ENCODE measurements at regions not wholly inside any gene's neighbourhood (a gene's known extent, or its start where the extent isn't known, plus 50 kb on each side); places are given as distances from the start of the nearest gene placed in this dataset.

GRCh38 chr15:93982226-93982727 lies 249.1 kb upstream of the MCTP2 start:
- ATAC-seq = no peak
- Mint-ChIP-seq H3K36me3 (no peaks in the 10 kb centered on the region), H3K4me1 (no peaks in the 10 kb centered on the region), H3K27me3 (peaks cover 26% of the 10 kb centered on the region), H3K27ac (no peak overlapping the region), H3K4me3 (no peak overlapping the region), H3K9me3 (no peaks in the 10 kb centered on the region)

- H3K4me3 Mint-ChIP-seq = no peak overlapping the region
- no peaks in the 10 kb centered on the region for H3K36me3 Mint-ChIP-seq
- H3K4me1 Mint-ChIP-seq = no peaks in the 10 kb centered on the region
- H3K27ac Mint-ChIP-seq = no peak overlapping the region
- ATAC-seq = no peak
- H3K27me3 Mint-ChIP-seq = peaks cover 26% of the 10 kb centered on the region
- no peaks in the 10 kb centered on the region for H3K9me3 Mint-ChIP-seq
These were observed 249.7 kb upstream of the MCTP2 start for GRCh38 chr15:93981706-93982105.

- no peak overlapping the region for H3K27ac Mint-ChIP-seq
- H3K4me1 Mint-ChIP-seq = no peaks in the 10 kb centered on the region
- no peak overlapping the region for H3K4me3 Mint-ChIP-seq
- peaks cover 18% of the 10 kb centered on the region for H3K27me3 Mint-ChIP-seq
- no peaks in the 10 kb centered on the region for H3K9me3 Mint-ChIP-seq
- no peak for ATAC-seq
- no peaks in the 10 kb centered on the region for H3K36me3 Mint-ChIP-seq
These were observed 251.0 kb upstream of the MCTP2 start for GRCh38 chr15:93980261-93980911.

GRCh38 chr15:93974804-93975481 lies 256.4 kb upstream of the MCTP2 start:
- no peak overlapping the region for H3K4me3 Mint-ChIP-seq
- no peaks in the 10 kb centered on the region for H3K36me3 Mint-ChIP-seq
- no peaks in the 10 kb centered on the region for H3K4me1 Mint-ChIP-seq
- H3K27ac Mint-ChIP-seq = no peak overlapping the region
- H3K27me3 Mint-ChIP-seq = peaks cover 8% of the 10 kb centered on the region
- H3K9me3 Mint-ChIP-seq = no peaks in the 10 kb centered on the region
- ATAC-seq = no peak

GRCh38 chr15:93973287-93973686 lies 258.1 kb upstream of the MCTP2 start:
- no peak overlapping the region for H3K4me3 Mint-ChIP-seq
- H3K36me3 Mint-ChIP-seq = no peaks in the 10 kb centered on the region
- no peak overlapping the region for H3K27ac Mint-ChIP-seq
- H3K9me3 Mint-ChIP-seq = no peaks in the 10 kb centered on the region
- no peaks in the 10 kb centered on the region for H3K4me1 Mint-ChIP-seq
- peaks cover 1% of the 10 kb centered on the region for H3K27me3 Mint-ChIP-seq
- no peak for ATAC-seq

- H3K27ac Mint-ChIP-seq = no peak overlapping the region
- H3K27me3 Mint-ChIP-seq = peaks cover 9% of the 10 kb centered on the region
- H3K4me3 Mint-ChIP-seq = no peak overlapping the region
- H3K36me3 Mint-ChIP-seq = no peaks in the 10 kb centered on the region
- peaks cover 3% of the 10 kb centered on the region for H3K9me3 Mint-ChIP-seq
- no peak for ATAC-seq
- no peaks in the 10 kb centered on the region for H3K4me1 Mint-ChIP-seq
These were observed 262.6 kb upstream of the MCTP2 start for GRCh38 chr15:93968773-93969172.

GRCh38 chr15:93965304-93965908 lies 266.0 kb upstream of the MCTP2 start:
- Mint-ChIP-seq H3K4me3 (no peak overlapping the region), H3K27ac (no peak overlapping the region), H3K36me3 (no peaks in the 10 kb centered on the region), H3K27me3 (peaks cover 9% of the 10 kb centered on the region), H3K4me1 (no peaks in the 10 kb centered on the region), H3K9me3 (peaks cover 3% of the 10 kb centered on the region)
- no peak for ATAC-seq

- H3K36me3 Mint-ChIP-seq = no peaks in the 10 kb centered on the region
- no peak overlapping the region for H3K27ac Mint-ChIP-seq
- no peak overlapping the region for H3K4me3 Mint-ChIP-seq
- H3K9me3 Mint-ChIP-seq = peaks cover 5% of the 10 kb centered on the region
- no peaks in the 10 kb centered on the region for H3K4me1 Mint-ChIP-seq
- H3K27me3 Mint-ChIP-seq = peaks cover 16% of the 10 kb centered on the region
- ATAC-seq = no peak
These were observed 276.3 kb upstream of the MCTP2 start for GRCh38 chr15:93954985-93955571.

GRCh38 chr15:93948726-93949125 lies 282.6 kb upstream of the MCTP2 start:
- no peaks in the 10 kb centered on the region for H3K4me1 Mint-ChIP-seq
- no peak for ATAC-seq
- H3K36me3 Mint-ChIP-seq = no peaks in the 10 kb centered on the region
- no peak overlapping the region for H3K27ac Mint-ChIP-seq
- peaks cover 10% of the 10 kb centered on the region for H3K9me3 Mint-ChIP-seq
- H3K4me3 Mint-ChIP-seq = no peak overlapping the region
- peaks cover 16% of the 10 kb centered on the region for H3K27me3 Mint-ChIP-seq

- Mint-ChIP-seq H3K4me3 (no peak overlapping the region), H3K9me3 (peaks cover 7% of the 10 kb centered on the region), H3K27me3 (no peaks in the 10 kb centered on the region), H3K36me3 (no peaks in the 10 kb centered on the region), H3K27ac (no peak overlapping the region), H3K4me1 (no peaks in the 10 kb centered on the region)
- ATAC-seq = no peak
These were observed 287.8 kb upstream of the MCTP2 start for GRCh38 chr15:93943586-93943985.

- no peaks in the 10 kb centered on the region for H3K27me3 Mint-ChIP-seq
- no peak for ATAC-seq
- H3K36me3 Mint-ChIP-seq = no peaks in the 10 kb centered on the region
- H3K9me3 Mint-ChIP-seq = peaks cover 7% of the 10 kb centered on the region
- no peaks in the 10 kb centered on the region for H3K4me1 Mint-ChIP-seq
- no peak overlapping the region for H3K4me3 Mint-ChIP-seq
- H3K27ac Mint-ChIP-seq = no peak overlapping the region
These were observed 289.1 kb upstream of the MCTP2 start for GRCh38 chr15:93942269-93942694.

- no peak for ATAC-seq
- Mint-ChIP-seq H3K27me3 (no peaks in the 10 kb centered on the region), H3K27ac (no peak overlapping the region), H3K4me3 (no peak overlapping the region), H3K4me1 (no peaks in the 10 kb centered on the region), H3K9me3 (peaks cover 7% of the 10 kb centered on the region), H3K36me3 (no peaks in the 10 kb centered on the region)
These were observed 289.7 kb upstream of the MCTP2 start for GRCh38 chr15:93941697-93942096.

GRCh38 chr15:93940226-93940625 lies 291.1 kb upstream of the MCTP2 start:
- Mint-ChIP-seq H3K27me3 (no peaks in the 10 kb centered on the region), H3K36me3 (no peaks in the 10 kb centered on the region), H3K4me3 (no peak overlapping the region), H3K27ac (no peak overlapping the region), H3K4me1 (no peaks in the 10 kb centered on the region), H3K9me3 (peaks cover 7% of the 10 kb centered on the region)
- ATAC-seq = no peak

- Mint-ChIP-seq H3K4me1 (peaks cover 10% of the 10 kb centered on the region), H3K9me3 (no peaks in the 10 kb centered on the region), H3K27me3 (no peaks in the 10 kb centered on the region), H3K27ac (no peak overlapping the region), H3K4me3 (no peak overlapping the region), H3K36me3 (no peaks in the 10 kb centered on the region)
- no peak for ATAC-seq
These were observed 299.1 kb upstream of the MCTP2 start for GRCh38 chr15:93932164-93932776.

- no peak overlapping the region for H3K27ac Mint-ChIP-seq
- H3K4me3 Mint-ChIP-seq = no peak overlapping the region
- peaks cover 10% of the 10 kb centered on the region for H3K4me1 Mint-ChIP-seq
- ATAC-seq = no peak
- H3K36me3 Mint-ChIP-seq = no peaks in the 10 kb centered on the region
- no peaks in the 10 kb centered on the region for H3K27me3 Mint-ChIP-seq
- H3K9me3 Mint-ChIP-seq = peaks cover 3% of the 10 kb centered on the region
These were observed 301.8 kb upstream of the MCTP2 start for GRCh38 chr15:93929375-93930094.

Measured in stimulated activated memory B cell treated with anti-CD40 and anti-IgM and Interleukin-4, amounts not matched to agents 10 μg/mL and 1 μg/mL and 100 μg/mL, for 72 hours (primary cell).